GM12892 (cell line): ENCODE measurements at regions not wholly inside any gene's neighbourhood (a gene's known extent, or its start where the extent isn't known, plus 50 kb on each side); places are given as distances from the start of the nearest gene placed in this dataset.

Experiments
- POLR2A ChIP-seq: IDR thresholded peaks from 2 replicates; pipeline ENCODE4 v1.6.1; 2011; ENCODE audit warnings: low read depth, low read length, control low read depth
- POLR2AphosphoS5 ChIP-seq: IDR thresholded peaks from 2 replicates; pipeline ENCODE4 v1.6.1; 2011; ENCODE audit warnings: low read depth, low read length, control low read depth
- TAF1 ChIP-seq: IDR thresholded peaks from 2 replicates; pipeline ENCODE4 v1.6.1; 2011; ENCODE audit warnings: low read depth, mild to moderate bottlenecking, control low read depth, low read length, borderline replicate concordance

- TF ChIP-seq POLR2A (no peak), TAF1 (no peak), POLR2AphosphoS5 (no peak)
Observed at GRCh38 chr16:66292241-66292935, 74.1 kb upstream of the CDH5 start.
